Stimulated activated CD4-positive, alpha-beta T cell treated with anti-CD3 and anti-CD28 coated beads, Interleukin-15, amount 100 ng/mL, for 24 hours (primary cell): ENCODE measurements at regions not wholly inside any gene's neighbourhood (a gene's known extent, or its start where the extent isn't known, plus 50 kb on each side); places are given as distances from the start of the nearest gene placed in this dataset.

Source experiments
- DNase-seq: peaks from one replicate; pipeline ENCODE4 v3.0.0-alpha.2; 2020

DNA sequence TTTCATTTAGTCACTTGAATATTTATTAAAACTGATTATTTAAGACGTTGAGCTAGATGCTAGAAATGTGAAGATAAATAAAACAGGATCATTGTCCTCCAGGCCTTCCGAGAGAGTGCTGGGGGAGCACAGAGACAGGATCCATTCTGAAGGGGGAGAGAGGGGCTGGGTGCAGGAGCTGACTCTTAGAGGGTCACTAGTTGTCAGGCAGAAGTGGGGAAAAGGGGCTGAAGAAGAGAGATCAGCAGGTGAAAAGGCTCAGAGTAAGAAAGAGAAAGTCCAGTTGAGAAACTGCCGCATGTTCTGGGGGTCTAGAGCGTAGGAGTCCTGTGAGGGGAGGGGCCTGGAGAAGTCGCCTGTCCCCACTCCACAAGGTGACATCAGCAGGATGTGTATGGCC lies 206.2 kb upstream of the SNX19 start:
- no peak for DNase-seq

DNA sequence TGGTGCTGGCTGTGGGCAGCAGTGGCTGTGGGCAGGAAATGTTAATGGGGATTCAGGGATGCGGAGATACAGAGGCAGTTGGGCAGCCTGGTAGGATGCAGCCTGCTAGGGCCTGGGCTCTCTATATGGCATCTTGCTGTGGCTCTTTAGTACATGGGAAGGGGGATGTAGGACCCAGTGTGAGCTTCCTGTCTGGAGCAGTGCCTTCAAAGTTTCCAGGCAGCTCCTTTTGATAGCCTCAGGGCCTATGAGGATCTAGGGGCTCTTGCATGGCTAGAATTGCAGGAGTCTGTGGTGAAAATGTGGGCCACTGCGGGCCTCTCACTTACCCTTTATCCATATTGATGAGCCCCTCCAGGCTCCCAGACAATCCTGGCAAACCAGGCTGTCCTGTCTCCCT lies 213.2 kb upstream of the SNX19 start:
- DNase-seq = no peak

DNA sequence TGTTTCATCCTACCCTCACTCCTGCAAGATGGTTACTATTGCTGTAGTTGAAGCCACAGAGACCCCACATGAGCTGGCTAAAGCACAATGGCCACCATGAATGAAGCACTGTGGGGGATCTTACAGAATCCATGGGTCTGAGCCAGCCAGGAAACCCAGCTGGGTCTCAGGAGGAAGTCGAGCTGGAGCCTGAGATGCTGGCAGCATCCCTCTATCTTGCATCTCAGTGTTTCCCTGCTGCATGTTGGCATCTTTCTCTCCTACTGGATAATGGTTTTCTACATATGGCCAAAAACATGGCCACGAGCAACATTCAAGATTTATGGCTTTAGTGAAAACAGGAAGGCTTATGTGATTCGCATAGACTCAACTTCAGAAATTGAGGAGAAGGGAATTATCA lies 219.3 kb upstream of the SNX19 start:
- DNase-seq = no peak

DNA sequence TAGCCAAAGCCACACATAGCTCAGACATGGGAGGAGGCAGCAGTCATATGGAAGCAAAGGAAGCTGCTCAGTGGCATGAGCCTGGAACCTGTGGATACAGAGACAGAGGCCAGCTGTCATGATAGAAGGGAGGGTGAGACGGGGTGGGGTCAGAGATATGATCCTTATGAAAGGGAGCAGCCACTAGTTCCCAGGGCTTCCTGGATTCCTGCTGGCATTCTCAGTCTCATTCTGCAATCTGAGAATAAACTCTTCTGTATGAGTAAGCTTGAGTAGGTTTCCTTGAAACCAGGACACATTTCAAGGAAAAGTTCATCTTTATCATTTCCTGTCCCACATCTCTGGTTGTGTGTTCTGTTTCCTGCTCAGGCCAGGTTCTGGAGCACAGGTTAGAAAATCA lies 220.2 kb upstream of the SNX19 start:
- no peak for DNase-seq

DNA sequence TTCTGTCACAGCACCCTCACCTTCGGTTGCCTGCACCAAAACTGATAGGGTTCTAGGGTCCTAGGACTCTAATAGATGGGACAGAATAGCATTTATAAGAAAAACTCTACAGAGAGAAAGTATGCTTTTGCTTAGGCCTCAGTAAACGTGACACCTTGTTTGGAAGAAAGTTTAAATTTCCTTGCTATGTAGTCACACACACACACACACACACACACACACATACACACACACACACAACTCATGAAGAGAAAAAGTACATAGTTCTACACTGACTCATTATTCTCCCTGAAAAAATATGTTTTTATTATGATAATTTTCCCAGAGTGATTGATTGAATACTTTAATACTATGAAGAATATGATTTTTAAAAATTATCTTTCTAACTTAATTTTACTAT lies 220.8 kb upstream of the SNX19 start:
- no peak for DNase-seq

DNA sequence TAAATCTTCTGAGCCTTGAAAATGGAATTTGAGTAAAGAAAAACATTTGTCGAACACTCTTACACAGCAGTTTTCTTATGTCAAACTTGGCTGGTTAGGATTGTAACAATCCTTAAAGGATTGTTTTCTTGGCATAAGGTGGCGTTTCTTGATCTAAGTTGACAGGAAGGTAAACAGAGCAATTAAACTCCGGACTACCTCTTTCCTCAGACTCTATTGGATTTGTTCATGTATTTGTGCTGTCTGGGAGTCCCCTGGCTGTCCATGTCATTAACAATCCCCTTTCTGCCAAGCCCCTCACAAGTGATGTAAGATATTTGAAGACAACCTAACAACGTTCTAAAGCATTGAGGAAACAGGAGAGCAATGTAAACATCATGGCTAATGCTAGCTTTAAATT lies 222.5 kb upstream of the SNX19 start:
- DNase-seq = no peak

DNA sequence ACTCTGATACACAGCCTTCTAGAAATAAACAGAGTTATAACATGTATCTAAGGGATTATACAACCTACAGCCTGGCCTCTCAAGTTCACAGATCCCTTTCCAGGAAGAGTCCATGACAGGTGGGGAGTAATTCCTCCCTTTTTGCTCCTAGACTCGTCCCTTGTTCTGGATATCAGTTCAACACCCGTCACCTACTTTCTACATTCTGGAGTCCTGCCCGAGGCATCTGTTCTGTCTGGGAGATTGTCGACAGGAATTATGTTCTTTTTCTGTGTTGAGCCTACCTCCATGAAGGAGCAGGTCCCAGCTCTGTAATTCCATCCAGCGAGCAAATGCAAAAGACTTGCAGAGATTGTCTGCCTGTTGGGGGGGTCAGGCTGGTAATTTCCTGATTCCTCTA lies 224.6 kb upstream of the NTM start:
- no peak for DNase-seq

DNA sequence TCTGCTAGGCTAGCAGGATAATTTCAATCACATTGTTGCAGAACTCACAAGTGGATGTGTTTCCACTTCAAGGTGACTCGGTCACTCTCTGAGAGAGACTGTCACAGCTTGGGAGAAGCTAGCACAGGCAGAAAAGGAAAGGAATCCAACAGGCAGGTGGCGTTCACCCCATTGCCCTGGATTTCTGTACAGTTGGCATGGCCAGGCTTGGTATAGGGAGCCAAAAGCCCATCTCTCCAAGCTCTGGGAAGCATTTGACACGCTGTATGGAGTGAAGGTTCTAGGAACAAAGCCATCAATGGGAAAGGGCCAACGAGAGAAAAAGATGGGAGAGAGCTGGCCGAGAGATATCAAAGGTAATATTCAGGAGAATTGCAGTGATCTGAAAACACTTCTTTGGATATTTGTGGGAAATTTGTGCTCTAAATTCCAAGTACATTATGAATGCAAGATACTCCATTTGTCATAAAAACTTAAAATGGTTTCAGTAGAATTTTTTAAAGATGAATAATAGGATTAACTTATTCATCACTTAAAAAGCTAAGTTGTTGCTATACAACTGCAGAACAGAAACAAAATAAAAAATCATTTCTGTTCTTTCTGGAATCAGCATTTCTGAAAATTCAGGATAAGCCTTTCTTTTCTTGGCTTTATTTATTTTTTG lies 223.5 kb upstream of the NTM start:
- DNase-seq = no peak

DNA sequence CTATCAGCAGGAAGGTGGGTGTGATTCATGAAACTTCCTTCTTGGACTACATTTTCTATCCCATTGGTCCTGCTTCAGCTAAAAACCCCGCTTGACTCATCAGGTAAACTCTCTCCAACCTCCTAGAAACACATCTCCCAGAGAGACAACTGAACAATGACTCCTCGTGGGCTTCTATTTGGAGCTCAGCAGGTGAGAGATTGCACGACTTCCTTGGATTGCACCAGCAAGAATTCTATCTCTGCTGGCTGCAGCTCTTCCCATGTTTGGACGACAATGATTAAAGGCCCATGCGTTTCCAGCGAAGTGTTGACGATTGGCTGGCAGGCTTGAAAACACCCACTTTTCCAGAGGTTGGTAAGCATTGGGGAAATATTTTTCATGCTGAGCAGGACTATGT lies 216.1 kb upstream of the NTM start:
- no peak for DNase-seq

DNA sequence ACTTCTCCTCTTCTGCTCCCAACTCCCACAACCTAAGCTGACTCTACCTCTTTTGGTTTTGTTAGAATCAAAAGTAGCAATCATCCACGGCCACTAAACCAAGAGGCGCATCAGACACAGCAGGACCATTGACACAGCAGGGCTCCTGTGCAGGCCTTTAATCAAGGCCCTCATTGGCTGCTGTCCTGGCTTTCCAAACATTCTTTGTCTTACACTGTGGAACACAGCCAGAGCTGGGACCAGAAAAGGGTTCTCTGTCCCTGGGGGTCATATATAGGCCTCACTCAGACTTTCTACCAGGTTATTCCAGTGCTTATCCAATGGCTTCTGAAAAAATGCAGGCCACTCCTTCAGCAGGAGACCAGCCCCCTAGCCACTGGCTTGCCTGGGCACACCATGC lies 212.7 kb upstream of the NTM start:
- DNase-seq = no peak

DNA sequence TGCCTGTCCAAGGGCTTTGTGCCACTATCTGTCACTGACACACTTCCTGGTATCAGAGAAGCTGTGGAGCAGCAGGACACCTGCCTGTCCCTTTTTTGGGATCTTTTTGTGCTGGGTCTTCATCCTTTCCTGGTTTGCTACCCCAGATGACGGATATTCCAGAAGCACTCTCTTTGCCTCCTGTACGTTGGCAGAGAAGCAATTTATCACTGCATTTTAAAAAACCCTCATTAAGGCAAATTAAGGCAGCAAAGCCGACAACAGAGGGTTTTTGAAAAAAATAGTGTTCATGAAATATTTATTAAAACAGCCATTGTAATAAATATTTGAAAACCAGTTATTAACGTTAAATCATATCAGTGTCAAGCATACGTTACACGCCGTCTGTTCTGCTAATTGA lies 209.6 kb upstream of the NTM start:
- DNase-seq = no peak

DNA sequence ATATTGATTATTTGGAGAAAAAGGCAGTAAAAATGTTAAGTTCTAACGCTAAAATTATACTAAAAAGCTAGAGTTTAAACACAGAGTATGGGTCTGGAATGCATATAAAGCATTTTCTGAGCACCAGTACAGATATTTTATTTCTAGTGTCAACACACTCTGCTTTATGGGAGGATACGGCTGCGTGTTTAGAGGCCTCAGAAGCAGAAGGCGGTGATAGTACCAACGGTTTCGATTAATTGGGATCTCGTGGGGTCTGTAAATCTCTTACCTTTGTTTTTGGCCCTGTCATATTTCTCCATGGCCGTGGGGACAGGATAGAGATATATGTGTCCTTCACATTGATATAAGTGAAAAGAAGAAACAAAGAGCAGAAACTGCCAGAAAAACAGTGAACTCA lies 206.8 kb upstream of the NTM start:
- no peak for DNase-seq

DNA sequence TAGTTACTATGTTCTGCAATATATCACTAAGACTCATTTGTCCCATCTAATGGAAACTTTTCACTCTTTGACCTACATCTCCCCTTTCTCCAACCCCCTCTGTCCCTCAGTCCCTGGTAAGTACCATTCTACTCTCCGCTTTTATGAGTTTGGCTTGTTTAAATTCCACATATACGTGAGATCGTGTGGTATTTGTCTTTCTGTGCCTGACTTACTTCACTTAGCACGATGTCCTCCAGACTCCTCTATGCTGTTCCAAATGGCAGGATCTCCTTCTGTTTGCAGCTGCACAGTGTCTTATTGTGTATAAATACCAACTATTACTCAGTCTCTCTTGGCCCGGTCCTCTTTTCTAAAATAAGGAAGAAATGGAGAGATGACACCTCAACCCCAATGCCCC lies 205.4 kb upstream of the NTM start:
- no peak for DNase-seq

DNA sequence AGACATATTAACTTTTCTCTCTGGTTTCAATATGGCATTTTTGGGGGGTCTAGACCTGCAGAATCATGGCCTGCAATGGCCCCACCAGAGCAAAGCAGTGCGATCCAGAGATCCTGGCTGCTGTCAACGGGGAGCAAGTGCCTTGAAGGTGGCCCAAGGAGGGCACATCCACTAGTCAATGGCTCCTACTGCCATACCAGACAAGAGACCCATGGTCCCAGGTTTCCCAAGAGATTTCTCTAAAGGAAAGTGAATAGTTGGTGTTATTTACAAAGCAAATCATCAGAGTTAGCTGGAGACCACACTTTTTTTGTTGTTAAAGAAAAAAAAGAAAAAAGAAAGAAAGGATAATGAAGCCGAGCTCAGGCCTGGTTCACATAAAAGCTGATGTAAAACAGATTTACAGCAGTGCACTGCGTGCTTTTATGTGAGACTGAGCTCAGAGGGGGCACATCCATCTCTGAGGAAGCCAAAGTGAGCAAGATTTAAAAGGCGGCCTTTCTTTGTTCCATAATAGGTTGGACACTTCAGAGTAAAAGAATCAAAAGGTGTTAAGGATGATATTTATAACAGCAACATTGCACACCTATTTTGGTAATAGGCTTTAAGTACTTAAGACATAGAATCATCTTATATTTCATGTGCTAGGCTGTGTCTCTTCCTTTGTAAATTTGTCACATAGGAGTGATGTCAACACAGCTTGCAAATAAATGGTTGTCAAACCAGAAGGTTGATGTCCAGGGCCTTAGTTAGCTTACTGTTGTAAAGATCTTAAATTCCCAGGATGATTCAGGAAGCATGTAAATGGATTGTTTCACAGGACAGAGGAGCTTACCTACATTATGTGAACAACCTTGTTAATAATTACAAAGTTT lies 201.3 kb upstream of the NTM start:
- no peak for DNase-seq

DNA sequence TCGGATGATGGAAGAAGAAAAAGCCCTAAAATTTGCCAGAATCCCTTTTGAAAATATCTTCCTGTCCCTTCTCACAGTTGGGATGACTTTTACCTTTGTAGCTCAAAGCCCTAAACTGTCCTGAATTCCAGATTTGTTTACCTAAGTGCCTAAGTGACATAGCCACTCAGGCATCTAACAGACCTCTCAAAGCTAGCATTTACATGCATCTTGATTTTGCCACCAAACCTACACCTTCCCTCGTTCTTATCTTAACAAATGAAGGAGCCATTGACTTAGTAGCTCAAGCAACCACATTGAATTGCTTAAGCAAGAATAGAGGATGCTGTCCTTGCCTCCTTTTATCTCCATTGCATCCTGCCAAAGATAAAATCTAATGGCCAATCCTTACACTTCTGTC lies 198.4 kb upstream of the NTM start:
- no peak for DNase-seq

DNA sequence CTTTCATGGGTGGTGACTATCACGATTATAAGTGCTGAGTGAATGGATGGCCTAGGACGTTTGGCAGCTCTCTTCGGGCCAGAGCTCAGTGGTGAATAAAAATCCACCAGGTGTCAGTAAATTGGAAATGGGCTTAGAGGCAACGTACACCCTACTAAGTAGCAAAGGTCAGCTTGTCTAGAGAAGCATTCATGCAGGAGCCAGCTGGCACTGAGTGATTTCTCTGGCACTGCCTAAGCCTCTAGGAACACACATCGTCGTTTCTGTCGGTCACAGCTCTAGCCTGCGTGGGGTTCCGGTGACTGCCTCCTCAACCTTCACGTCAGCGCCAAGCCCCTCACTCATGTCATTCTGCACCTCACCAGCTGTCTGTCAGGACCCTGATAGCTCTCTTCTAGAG lies 192.4 kb upstream of the NTM start:
- no peak for DNase-seq

DNA sequence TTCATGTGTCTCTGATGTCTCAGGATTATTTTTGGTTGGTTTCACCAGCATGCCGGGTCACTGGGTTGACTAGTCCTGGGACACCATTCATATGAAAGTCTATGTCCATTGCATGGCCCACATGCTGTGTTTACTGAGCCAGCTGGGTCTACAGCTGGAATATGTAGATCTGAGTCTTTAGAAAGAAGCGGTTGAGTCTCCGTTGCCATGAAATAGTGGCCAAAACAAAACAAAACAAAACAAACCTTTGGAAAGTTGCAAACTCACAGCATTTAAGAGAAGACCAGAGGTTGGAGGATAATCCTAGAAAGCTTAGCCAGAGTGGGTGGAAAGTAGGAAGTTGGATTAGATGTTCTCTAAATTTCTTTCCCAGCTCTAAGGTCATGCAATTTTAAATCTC lies 191.8 kb upstream of the NTM start:
- DNase-seq = no peak

DNA sequence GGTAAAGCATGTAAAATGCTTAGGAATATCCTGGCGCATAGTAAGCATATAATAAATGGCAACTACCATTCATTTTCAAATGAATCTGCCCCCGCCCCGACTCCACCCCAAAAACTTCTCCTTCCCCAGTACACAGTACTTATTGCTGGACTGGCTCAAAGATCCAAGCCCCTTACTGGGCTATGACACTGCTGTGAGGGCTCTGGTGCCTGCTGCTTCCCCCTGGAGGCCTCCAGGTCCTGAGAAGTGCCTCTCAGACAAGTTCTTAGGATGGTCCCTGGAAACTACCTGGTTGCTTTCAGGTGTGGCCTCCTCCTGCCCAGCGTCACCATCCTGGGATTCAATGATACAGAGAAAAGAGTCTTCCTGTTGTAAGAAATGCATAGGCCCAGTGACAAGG lies 190.6 kb upstream of the NTM start:
- no peak for DNase-seq

DNA sequence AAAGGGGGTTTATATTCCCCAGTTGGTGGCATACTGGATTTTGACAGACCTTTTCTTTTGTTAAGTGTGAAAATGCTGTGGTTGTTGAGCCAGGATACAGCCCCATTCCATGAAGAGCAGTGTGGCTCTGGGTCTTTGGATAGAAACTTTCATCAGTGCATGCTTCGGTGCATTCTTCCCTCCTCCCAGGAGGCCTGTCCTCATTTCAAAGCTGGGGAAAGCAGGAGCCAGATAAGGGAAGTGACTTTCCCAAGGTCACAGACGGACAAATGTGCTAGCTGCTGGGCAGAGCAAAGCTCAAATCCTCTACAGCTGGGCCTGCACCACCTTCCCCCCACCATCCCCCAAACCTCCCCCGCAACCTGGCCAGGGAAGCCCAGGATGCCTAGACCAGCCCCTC lies 184.5 kb upstream of the NTM start:
- no peak for DNase-seq

DNA sequence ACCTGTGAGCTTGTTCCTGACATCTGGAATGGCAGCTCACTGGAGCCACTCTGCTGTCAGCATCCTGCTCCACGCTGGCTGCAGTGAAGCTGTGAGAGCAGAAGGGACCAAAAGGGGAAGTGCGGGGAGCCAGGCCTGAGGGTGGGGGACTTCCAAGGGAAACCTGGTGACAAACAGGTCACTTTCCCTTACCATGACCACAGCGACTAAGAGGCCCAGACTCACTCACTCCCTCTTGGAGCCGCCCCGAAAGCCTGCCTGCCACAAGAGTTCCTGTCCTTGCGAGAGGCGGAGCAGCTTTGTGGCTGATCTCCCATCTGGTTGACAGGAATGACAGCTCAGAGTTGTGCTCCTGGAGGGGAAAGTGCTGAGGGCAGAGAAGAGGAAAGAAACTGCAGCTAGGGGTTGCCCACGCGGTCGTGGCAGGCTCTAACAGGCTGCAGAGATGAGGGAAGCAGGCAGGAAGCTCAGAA lies 183.8 kb upstream of the NTM start:
- DNase-seq = peak; percentile 7

DNA sequence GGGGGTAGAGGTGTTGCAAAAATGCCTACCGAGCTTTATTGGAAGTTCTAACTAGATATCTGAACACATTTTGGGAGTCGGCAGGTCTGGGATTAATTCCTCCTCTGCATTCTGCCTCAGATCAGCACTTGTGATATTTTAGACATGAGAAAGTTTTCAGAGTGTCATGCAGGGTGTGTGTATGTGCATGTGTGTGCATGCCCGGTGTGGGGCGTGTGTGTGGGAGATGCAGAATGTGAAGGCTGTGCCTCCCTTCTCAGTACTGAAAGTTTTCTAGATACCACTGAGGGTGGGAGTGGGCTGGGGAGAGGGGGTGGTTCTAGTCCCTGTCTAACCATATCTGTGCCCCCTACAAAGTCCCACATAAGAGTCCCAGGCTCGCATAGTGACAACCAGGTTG lies 180.0 kb upstream of the NTM start:
- DNase-seq = no peak

DNA sequence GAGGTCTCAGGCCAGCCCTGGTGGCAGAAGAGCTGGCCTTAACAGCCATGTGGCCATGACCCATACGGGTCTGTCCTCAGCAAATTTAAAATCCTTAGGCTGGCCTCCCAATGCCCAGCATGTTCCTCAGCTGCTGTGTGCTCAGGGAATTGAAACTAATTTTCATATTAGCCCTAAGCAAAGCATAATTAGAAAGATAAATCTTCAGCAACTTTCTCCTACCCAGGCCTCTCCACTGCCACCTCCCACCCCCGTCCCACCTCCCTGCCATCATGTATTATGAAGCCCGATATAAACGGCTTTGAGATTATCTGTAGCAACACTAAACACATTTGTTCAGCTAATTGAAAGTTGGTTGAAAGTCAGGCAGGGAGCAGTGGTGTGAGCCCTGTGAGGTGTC lies 178.8 kb upstream of the NTM start:
- DNase-seq = no peak

DNA sequence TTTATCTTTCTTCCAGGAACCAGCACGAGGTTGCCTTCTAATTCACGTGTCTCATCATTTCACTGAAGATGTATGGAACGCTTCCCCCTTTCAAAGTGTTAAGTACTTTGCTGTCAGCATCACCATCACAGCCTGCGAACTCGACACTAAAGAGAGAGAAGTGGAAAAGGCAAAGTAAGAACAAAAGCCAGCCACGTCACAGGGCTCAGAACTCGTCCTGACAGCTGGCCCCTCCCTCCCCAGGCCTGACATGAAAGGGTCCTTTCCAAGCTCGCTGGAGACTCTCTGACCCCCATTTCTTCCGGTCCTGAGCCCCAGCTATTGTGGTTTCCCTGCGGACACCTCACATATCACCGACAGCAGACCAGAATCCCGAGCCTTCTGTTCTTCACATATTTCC lies 177.8 kb upstream of the NTM start:
- no peak for DNase-seq

DNA sequence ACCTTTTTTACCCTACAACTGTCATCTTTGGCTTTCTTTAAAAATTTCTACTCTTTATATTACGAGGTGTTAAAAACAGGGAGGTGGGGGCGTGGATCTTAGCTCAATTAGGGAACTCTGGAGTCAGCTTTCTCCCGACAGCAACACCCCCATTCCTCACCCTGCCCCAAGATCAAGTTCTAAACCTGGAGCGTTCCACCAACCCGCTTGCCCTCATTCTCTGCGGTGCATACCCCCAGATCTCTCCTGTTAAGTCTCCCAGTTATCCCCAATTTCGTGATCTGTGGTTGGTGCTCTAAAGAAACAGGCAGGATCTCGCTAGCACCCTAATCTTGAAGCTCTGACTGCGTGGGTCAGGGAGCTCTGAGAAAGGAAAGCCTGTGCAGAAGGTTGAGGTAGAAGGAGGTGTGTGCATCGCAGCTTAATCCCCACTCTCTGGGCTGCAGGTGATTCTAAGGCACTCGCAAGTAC lies 177.3 kb upstream of the NTM start:
- DNase-seq = no peak

DNA sequence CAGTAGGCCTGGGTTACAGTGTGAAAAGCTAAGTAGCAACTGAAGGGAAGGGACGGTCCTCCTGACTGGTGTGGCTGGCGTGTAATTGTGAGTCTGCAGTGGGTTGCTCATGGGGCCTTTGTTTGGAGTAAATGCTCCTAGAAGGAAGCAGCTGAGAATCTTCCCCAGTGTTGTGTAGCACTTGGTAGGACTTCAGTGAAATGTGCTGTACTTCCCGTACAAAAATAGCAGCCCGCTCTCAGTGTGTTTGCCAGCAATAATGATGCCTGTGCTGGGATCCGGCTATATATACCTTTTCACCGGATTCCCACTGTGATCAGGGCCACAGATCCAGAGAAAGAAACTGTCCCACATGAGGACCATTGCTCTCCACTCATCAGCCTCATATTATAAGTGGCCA lies 175.7 kb upstream of the NTM start:
- DNase-seq = no peak
